PC-3 (cell line): ENCODE measurements at regions not wholly inside any gene's neighbourhood (a gene's known extent, or its start where the extent isn't known, plus 50 kb on each side); places are given as distances from the start of the nearest gene placed in this dataset.

ENCODE experiments used
- EZH2 ChIP-seq: fragments of 300-600 bp; sonication (generic); IDR thresholded peaks from one replicate; pipeline ENCODE4 v1.6.1; 2017; ENCODE audit warnings: antibody characterized with exemption, mild to moderate bottlenecking, low read length; ENCODE audit not compliant: unreplicated experiment
- EZH2phosphoT487 ChIP-seq: fragments of 300-600 bp; sonication (generic); IDR thresholded peaks from 2 replicates; pipeline ENCODE4 v1.6.1; 2018; ENCODE audit warnings: mild to moderate bottlenecking, antibody characterized with exemption, low read length, borderline replicate concordance
- TF ChIP-seq, protein P1 (sequence below): fragments of 300-600 bp; sonication (generic); conservative IDR thresholded peaks from 2 replicates; pipeline ENCODE4 v1.5.1; 2017; ENCODE audit warnings: antibody characterized with exemption, low read depth, mild to moderate bottlenecking, low read length

DNA sequence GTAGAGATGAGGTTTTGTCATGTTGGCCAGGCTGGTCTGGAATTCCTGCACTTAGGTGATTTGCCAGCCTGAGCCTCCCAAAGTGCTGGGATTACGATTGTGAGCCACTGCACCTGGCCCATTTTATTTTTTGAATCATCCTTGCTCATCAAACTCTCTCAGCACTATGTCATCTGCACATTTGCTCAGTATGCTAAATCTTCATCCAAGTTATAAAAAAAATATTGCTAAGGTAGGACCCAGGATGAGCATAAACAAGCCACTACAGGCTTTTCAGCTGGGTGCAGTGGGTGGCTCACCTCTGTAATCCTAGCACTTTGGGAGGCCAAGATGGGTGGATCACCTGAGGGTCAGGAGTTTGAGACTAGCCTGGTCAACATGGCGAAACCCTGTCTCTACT lies 510.1 kb upstream of the LARGE1 start:
- TF ChIP-seq, protein P1, sequence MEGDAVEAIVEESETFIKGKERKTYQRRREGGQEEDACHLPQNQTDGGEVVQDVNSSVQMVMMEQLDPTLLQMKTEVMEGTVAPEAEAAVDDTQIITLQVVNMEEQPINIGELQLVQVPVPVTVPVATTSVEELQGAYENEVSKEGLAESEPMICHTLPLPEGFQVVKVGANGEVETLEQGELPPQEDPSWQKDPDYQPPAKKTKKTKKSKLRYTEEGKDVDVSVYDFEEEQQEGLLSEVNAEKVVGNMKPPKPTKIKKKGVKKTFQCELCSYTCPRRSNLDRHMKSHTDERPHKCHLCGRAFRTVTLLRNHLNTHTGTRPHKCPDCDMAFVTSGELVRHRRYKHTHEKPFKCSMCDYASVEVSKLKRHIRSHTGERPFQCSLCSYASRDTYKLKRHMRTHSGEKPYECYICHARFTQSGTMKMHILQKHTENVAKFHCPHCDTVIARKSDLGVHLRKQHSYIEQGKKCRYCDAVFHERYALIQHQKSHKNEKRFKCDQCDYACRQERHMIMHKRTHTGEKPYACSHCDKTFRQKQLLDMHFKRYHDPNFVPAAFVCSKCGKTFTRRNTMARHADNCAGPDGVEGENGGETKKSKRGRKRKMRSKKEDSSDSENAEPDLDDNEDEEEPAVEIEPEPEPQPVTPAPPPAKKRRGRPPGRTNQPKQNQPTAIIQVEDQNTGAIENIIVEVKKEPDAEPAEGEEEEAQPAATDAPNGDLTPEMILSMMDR: no peak
- TF ChIP-seq EZH2: no peak
- TF ChIP-seq EZH2phosphoT487: no peak
